ENCODE measurements at regions not wholly inside any gene's neighbourhood (a gene's known extent, or its start where the extent isn't known, plus 50 kb on each side); places are given as distances from the start of the nearest gene placed in this dataset.

DNA sequence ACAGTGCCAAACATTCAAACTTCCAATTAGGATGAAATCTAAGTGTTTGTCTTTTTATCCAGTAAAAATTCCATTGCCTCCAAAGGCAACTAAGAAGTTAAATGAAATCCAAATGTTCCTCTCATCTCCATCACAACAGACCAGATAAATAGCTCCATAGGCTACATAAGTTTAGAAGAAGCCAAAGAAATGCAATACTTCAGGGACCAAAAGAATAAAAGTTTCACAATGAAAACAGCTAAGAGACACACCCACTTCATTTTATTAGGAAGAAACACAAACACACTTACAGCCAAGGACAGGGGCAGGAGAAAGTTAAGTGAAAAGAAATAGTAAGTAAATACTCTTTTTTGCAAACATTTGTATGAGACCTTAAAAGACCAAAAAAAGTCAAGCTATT, 88.5 kb upstream of the CCDC150 start:
- no peak overlapping the region for H3K4me3 ChIP-seq
- DNase-seq = no peak
- no peaks in the 10 kb centered on the region for H3K36me3 ChIP-seq
- H3K9me3 ChIP-seq = no peaks in the 10 kb centered on the region
- no peaks in the 10 kb centered on the region for H3K27me3 ChIP-seq

- H3K9me3 ChIP-seq = no peaks in the 10 kb centered on the region
- no peak overlapping the region for H3K4me3 ChIP-seq
- no peaks in the 10 kb centered on the region for H3K36me3 ChIP-seq
- no peaks in the 10 kb centered on the region for H3K27me3 ChIP-seq
- no peak for DNase-seq
These were observed 84.4 kb upstream of the CCDC150 start for GRCh38 chr2:196555161-196555560.

- DNase-seq = no peak
- H3K9me3 ChIP-seq = no peaks in the 10 kb centered on the region
- no peak overlapping the region for H3K4me3 ChIP-seq
- H3K36me3 ChIP-seq = no peaks in the 10 kb centered on the region
- H3K27me3 ChIP-seq = no peaks in the 10 kb centered on the region
These were observed 83.8 kb upstream of the CCDC150 start for GRCh38 chr2:196555726-196556125.

- Histone ChIP-seq H3K4me3 (no peak overlapping the region), H3K9me3 (no peaks in the 10 kb centered on the region), H3K36me3 (no peaks in the 10 kb centered on the region), H3K27me3 (no peaks in the 10 kb centered on the region)
- no peak for DNase-seq
These were observed 81.0 kb upstream of the CCDC150 start for GRCh38 chr2:196558497-196558896.

- no peaks in the 10 kb centered on the region for H3K36me3 ChIP-seq
- no peak for DNase-seq
- H3K9me3 ChIP-seq = no peaks in the 10 kb centered on the region
- H3K27me3 ChIP-seq = no peaks in the 10 kb centered on the region
- no peak overlapping the region for H3K4me3 ChIP-seq
These were observed 75.6 kb upstream of the CCDC150 start for GRCh38 chr2:196563876-196564275.

GRCh38 chr2:196565106-196565765, 74.3 kb upstream of the CCDC150 start:
- Histone ChIP-seq H3K4me3 (no peak overlapping the region), H3K27me3 (no peaks in the 10 kb centered on the region), H3K36me3 (no peaks in the 10 kb centered on the region), H3K9me3 (no peaks in the 10 kb centered on the region)
- no peak for DNase-seq

DNA sequence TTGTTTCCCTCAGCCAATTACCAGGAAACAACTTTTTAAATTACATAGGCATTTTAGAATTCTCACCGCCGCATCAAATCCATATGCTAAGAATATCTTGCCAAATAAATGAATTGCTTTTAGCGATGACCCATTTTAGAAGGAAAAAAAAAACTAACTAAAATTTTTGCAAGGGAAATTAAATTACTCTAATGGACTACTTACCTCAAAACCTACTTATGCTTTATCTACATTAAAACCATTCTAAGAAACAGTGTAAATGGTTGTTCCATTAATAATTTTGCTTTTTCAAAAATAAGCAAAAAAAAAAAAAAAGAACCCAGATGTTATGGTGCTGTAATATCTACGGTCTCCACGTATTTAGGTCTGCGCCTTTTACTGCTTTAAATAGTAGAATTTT, 73.5 kb upstream of the CCDC150 start:
- Histone ChIP-seq H3K9me3 (no peaks in the 10 kb centered on the region), H3K36me3 (no peaks in the 10 kb centered on the region), H3K27me3 (no peaks in the 10 kb centered on the region), H3K4me3 (no peak overlapping the region)
- DNase-seq = no peak

DNA sequence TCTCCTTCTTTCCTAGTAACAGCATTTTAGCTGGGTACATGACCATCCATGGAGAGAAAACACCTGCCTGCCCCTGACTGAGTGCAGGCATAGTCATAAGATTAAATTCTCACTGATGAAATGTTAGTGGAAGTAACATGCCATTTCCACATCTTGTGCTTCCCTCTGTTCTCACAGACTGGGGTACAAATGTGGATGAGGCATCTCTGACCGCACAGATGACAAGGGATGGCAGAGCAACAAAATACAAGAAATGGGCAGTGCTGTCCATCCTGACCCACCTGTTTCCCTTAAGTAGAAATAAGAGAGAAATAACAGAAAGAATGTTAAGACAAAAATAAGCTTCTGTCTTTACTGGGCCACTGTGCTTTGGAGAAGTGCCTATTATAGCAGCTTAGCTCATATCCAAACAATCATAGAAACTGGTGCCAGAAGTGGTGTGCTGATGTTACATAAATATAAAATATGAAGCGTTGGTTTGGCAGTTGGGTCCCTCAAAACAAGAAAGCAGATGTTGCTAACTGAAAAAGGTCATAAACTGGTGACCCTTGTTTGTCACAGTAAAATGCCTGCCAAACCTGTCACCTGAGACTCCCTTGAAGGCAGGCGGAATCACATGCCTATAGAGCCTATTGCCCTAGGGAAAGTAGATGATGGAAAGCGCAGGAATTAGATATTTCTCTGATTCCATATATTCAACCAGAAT, 72.4 kb upstream of the CCDC150 start:
- H3K9me3 ChIP-seq = no peaks in the 10 kb centered on the region
- H3K36me3 ChIP-seq = no peaks in the 10 kb centered on the region
- H3K27me3 ChIP-seq = no peaks in the 10 kb centered on the region
- peak; percentile 4 for DNase-seq
- H3K4me3 ChIP-seq = no peak overlapping the region

DNA sequence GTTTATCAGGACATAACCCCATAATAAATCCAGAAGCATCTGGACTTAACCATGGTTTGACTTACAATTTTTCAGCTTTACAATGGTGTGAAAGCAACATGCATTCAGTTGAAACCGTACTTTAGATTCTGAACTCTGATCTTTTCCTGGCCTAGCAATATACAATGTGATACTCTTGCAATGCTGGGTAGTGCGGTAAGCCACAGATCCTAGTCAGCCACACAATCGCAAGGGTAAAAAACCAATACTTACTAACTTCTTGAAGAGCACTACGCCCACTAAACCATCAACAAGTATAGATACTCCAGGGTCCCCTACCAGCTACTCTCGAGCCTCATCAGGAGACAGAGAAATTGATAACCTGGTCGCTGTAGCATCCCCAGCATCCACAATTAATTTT, 71.0 kb upstream of the CCDC150 start:
- H3K36me3 ChIP-seq = no peaks in the 10 kb centered on the region
- no peak overlapping the region for H3K4me3 ChIP-seq
- no peaks in the 10 kb centered on the region for H3K27me3 ChIP-seq
- DNase-seq = no peak
- H3K9me3 ChIP-seq = no peaks in the 10 kb centered on the region

DNA sequence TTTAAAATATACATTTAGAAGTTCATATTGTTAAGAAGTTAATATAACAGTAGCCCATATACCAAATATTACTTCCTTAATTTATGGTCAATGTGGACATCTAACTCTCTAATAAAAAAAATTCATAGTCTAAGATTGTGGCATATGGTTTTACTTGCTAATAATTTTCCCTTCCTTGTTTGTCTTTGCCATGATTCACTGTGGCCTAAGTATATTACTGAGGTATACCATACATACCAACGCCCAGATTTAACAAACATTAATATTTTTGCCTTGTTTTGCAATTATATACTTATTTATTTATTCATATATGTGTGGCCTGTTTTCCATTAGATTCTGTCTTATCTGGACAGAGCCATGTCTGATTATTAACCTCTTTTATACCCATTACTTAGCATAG, 54.6 kb upstream of the CCDC150 start:
- H3K36me3 ChIP-seq = no peaks in the 10 kb centered on the region
- no peak for DNase-seq
- H3K9me3 ChIP-seq = no peaks in the 10 kb centered on the region; the same call in 1 of the 2 replicates
- H3K27me3 ChIP-seq = no peaks in the 10 kb centered on the region
- no peak overlapping the region for H3K4me3 ChIP-seq

GRCh38 chr2:196586511-196586991, 53.0 kb upstream of the CCDC150 start:
- H3K36me3 ChIP-seq = no peaks in the 10 kb centered on the region
- H3K4me3 ChIP-seq = no peak overlapping the region
- DNase-seq = peak; percentile 26
- no peaks in the 10 kb centered on the region for H3K9me3 ChIP-seq
- no peaks in the 10 kb centered on the region for H3K27me3 ChIP-seq

- no peaks in the 10 kb centered on the region for H3K36me3 ChIP-seq
- no peak for DNase-seq
- no peaks in the 10 kb centered on the region for H3K9me3 ChIP-seq
- H3K27me3 ChIP-seq = no peaks in the 10 kb centered on the region
- H3K4me3 ChIP-seq = no peak overlapping the region
These were observed 52.5 kb upstream of the CCDC150 start for GRCh38 chr2:196587056-196587455.

DNA sequence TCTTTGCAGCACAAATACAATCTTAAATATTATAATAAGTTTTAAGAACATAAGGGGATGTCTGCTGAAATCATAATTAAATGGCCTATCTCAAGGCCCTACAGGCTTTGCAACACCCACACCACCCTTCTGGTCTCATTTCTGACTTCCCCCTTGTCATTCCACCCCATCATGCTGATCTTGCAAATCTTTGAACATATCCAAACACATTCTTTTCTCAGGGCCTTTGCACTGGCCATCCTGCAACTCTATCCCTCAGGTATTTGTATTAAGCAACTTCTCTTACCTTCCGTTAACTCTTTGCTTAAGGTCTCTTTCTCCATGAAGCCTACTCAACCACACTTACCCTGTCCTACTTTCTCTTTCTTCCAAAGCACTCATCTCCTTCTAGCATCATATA, 51.8 kb upstream of the CCDC150 start:
- no peak overlapping the region for H3K4me3 ChIP-seq
- no peaks in the 10 kb centered on the region for H3K9me3 ChIP-seq
- no peaks in the 10 kb centered on the region for H3K27me3 ChIP-seq
- no peaks in the 10 kb centered on the region for H3K36me3 ChIP-seq
- DNase-seq = no peak

DNA sequence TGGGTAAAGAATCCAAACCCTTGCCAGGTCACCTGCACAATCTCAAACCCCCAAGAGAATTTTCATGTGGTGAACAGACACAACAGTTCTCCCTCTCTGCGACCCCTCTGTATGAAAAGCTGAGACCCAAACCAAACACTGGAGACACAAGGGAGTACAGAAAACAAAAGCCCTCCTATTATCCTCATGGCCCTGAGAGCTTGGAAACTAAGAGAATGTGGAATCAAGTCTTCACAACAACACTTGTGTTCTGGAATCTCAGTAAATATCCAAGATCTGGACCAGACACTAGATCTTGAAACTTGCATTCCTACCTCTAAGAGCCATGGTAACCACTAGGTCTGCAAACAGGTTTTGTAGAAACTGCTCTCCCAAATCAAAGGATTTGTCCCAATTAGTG, 50.1 kb upstream of the CCDC150 start:
- Histone ChIP-seq H3K36me3 (no peaks in the 10 kb centered on the region), H3K9me3 (no peaks in the 10 kb centered on the region), H3K27me3 (no peaks in the 10 kb centered on the region), H3K4me3 (no peak overlapping the region)
- DNase-seq = no peak

All from MG63 (cell line).